ENCODE measurements at regions not wholly inside any gene's neighbourhood (a gene's known extent, or its start where the extent isn't known, plus 50 kb on each side); places are given as distances from the start of the nearest gene placed in this dataset.

DNA sequence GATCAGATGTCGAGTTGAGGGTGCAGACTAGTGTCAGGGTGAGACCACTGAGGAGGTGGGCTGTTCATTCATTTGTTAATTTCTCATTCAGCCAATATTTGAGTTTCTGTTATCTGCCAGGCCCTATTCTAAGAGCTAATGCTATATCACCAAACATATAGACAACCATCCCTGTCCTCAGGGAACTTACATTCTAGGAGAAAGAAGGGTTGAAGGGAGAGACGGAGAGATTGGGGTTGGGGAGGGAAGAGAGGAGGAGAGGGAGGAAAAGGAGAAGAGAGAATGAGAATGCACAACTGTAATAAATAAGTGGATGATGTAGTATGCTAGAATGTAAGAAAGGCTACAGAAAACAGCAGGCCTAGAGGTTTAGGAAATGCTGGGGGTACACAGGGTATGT, 129.9 kb upstream of the PITX1 start:
- no peaks in the 10 kb centered on the region for H3K27me3 ChIP-seq (ENCODE audit: insufficient read depth in 3 of 3, low read length in 2 of 3)
- TF ChIP-seq, protein P1, sequence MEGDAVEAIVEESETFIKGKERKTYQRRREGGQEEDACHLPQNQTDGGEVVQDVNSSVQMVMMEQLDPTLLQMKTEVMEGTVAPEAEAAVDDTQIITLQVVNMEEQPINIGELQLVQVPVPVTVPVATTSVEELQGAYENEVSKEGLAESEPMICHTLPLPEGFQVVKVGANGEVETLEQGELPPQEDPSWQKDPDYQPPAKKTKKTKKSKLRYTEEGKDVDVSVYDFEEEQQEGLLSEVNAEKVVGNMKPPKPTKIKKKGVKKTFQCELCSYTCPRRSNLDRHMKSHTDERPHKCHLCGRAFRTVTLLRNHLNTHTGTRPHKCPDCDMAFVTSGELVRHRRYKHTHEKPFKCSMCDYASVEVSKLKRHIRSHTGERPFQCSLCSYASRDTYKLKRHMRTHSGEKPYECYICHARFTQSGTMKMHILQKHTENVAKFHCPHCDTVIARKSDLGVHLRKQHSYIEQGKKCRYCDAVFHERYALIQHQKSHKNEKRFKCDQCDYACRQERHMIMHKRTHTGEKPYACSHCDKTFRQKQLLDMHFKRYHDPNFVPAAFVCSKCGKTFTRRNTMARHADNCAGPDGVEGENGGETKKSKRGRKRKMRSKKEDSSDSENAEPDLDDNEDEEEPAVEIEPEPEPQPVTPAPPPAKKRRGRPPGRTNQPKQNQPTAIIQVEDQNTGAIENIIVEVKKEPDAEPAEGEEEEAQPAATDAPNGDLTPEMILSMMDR (IDR thresholded peaks at IDR 0.05), result no peak
- no peaks in the 10 kb centered on the region for H3K9me3 ChIP-seq
- no peak for ATAC-seq
- DNase-seq, result no peak
- H3K4me3 ChIP-seq, result no peak overlapping the region
- H3K4me1 ChIP-seq, result no peaks in the 10 kb centered on the region
- H3K36me3 ChIP-seq (ENCODE audit: insufficient read depth in 1 of 2, low read depth in 1 of 2), result no peaks in the 10 kb centered on the region
- H3K27ac ChIP-seq, result no peak overlapping the region
- 86 to 94% (median 92%) methylated on average over 2 of the region's 2 CpGs for WGBS, 3 donors
- intact Hi-C loops (cut with DNase I), result no loop called here

DNA sequence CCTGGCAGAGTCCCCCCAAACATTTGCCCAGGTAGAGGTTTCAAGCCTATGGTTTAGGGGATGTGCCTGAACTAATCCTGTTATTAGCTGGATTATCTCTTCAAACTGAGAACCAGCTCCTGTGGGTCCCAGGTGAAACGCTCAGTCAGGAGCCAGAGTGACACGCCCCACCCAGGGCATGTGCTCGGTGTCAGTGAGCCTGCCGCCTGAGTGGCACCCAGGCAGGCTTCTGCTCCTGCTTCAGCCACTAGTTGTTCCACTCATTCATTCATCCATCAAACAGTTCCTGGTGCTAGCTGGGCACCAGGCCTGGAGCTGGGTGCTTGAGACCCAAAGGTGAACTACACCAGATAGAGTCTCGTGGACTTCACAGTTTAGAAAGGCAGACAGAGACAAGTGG, 129.4 kb upstream of the PITX1 start:
- Histone ChIP-seq H3K27ac (no peak overlapping the region), H3K4me1 (no peaks in the 10 kb centered on the region), H3K36me3 (ENCODE audit: insufficient read depth in 1 of 2, low read depth in 1 of 2) (no peaks in the 10 kb centered on the region), H3K27me3 (ENCODE audit: insufficient read depth in 3 of 3, low read length in 2 of 3) (no peaks in the 10 kb centered on the region), H3K9me3 (peaks cover 2% of the 10 kb centered on the region), H3K4me3 (no peak overlapping the region)
- ATAC-seq (no peak), DNase-seq (no peak)
- intact Hi-C loops (cut with DNase I), result no loop called here
- 91 to 95% (median 94%) methylated on average over 5 of the region's 5 CpGs for WGBS, 3 donors
- TF ChIP-seq, protein P1 (IDR thresholded peaks at IDR 0.05), result no peak

DNA sequence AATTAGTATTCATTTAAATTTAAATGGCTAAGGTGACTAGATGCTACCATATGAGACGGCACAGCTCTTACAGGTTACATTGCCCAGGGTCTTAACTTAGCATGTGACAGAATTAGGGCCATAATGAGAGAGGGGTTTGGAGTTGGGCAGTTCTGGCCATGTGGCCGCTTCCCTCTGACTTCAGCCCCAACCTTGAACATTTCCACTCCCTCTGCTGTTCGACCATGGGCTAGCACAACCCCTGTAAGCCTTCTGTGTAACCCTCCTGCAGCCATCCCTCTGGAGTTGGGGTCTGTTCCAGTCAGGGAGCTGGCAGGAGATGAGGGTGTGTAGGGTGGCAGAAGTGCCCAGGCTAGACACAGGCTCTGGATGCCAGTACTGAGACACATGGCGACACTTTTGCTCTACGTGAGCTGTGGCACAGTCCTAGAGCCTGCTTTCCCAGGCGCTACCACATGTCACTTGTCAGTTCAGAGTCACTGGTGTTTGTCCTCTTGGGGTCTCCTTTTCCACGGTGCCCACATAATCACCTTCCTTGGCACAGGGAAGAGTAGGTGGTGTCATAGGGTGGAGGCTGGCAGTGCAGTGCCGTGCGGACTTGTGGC, 128.7 kb upstream of the PITX1 start:
- no peak overlapping the region for H3K4me3 ChIP-seq
- no peaks in the 10 kb centered on the region for H3K4me1 ChIP-seq
- ATAC-seq (peak in 1 of 4 donors; percentile 36), DNase-seq (no peak)
- TF ChIP-seq, protein P1 (IDR thresholded peaks at IDR 0.05), result no peak
- peaks cover 8% of the 10 kb centered on the region for H3K9me3 ChIP-seq
- no peaks in the 10 kb centered on the region for H3K36me3 ChIP-seq (ENCODE audit: insufficient read depth in 1 of 2, low read depth in 1 of 2)
- no peak overlapping the region for H3K27ac ChIP-seq
- intact Hi-C loops (cut with DNase I), result no loop called here
- H3K27me3 ChIP-seq (ENCODE audit: insufficient read depth in 3 of 3, low read length in 2 of 3), result no peaks in the 10 kb centered on the region
- WGBS, 3 donors, result 72 to 80% (median 74%) methylated on average over 9 of the region's 9 CpGs

DNA sequence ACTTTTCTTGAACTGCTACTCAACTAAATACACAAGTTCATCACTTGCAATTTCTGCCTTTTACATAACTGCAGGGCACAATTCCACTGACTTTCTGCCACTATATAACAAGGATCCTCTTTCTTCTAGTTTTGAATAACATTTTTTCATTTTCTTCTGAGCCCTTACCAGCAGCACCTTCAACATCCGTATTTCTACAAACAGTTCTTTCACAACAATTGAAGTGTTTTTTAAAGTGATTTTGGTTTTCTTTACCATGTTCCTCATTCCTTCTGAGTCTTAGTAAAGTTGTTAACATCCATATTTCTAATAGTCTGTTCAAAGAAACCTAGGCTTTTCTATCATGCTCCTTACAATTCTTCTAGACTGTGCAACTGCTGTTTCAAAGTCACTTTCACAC, 127.2 kb upstream of the PITX1 start:
- Histone ChIP-seq H3K4me1 (no peaks in the 10 kb centered on the region), H3K4me3 (no peak overlapping the region), H3K36me3 (ENCODE audit: insufficient read depth in 1 of 2, low read depth in 1 of 2) (no peaks in the 10 kb centered on the region), H3K27ac (no peak overlapping the region), H3K27me3 (ENCODE audit: insufficient read depth in 3 of 3, low read length in 2 of 3) (no peaks in the 10 kb centered on the region), H3K9me3 (peaks cover 8% of the 10 kb centered on the region)
- intact Hi-C loops (cut with DNase I), result no loop called here
- DNase-seq (no peak), ATAC-seq (no peak)
- TF ChIP-seq, protein P1 (IDR thresholded peaks at IDR 0.05), result no peak
- 74 to 80% (median 77%) methylated on average over 1 of the region's 1 CpG for WGBS, 3 donors

DNA sequence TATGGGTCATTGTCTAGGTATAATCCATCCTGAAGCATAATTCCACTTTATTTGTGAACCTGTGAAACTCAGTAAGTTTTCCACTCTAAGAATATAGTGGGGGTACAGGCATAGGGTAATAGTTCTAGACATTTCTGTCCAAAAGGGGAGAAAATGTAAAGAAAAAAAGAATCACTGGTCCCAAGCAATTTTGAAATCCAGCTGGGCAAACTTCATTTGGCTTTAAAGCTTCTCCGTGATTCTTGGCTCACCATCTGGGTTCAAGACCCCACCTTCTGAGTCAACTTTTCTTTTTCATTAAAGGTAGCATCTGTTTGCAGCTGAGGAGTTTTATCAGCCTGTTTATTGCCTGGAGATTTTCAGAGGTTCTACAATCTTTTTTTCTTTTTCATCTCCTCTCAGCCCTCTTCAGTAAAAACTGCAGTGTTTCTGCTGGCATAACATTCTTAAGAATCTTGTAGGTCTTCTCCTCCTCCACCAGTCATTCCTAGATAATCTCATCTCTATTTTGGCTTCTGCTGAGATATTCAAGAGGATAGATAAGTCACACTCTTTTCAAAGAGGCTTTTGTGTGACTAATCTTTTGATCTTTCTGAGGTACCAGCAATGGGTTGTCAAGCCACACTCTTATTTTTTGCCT, 126.1 kb upstream of the PITX1 start:
- no peak overlapping the region for H3K4me3 ChIP-seq
- H3K27ac ChIP-seq, result no peak overlapping the region

More for the DNA sequence above, 126.1 kb upstream of the PITX1 start:
- Histone ChIP-seq H3K4me1 (no peaks in the 10 kb centered on the region), H3K27me3 (ENCODE audit: insufficient read depth in 3 of 3, low read length in 2 of 3) (no peaks in the 10 kb centered on the region), H3K9me3 (peaks cover 8% of the 10 kb centered on the region), H3K36me3 (ENCODE audit: insufficient read depth in 1 of 2, low read depth in 1 of 2) (no peaks in the 10 kb centered on the region)
- DNase-seq, result no peak
- intact Hi-C loops (cut with DNase I), result no loop called here
- WGBS, 3 donors, result 54 to 79% (median 74%) methylated on average over 1 of the region's 1 CpG
- TF ChIP-seq, protein P1 (IDR thresholded peaks at IDR 0.05), result no peak
- no peak for ATAC-seq

Data from psoas muscle (tissue), 7 donors.